H9 (cell line): ENCODE measurements at regions not wholly inside any gene's neighbourhood (a gene's known extent, or its start where the extent isn't known, plus 50 kb on each side); places are given as distances from the start of the nearest gene placed in this dataset.

Experiments
- DNase-seq: peaks from one replicate; pipeline ENCODE4 v3.0.0-alpha.2; 2017
- H2AFZ ChIP-seq: one replicate; pipeline ENCODE4 v1.6.1; 2013; ENCODE audit warnings: mild to moderate bottlenecking, low read length, control low read depth, moderate library complexity
- H2AK5ac ChIP-seq: 2 replicates; pipeline ENCODE4 v1.6.1; 2013; ENCODE audit warnings: low read length, control low read depth, mixed read lengths; ENCODE audit not compliant: insufficient read length
- H2BK120ac ChIP-seq: one replicate; pipeline ENCODE4 v1.6.1; 2013; ENCODE audit warnings: low read depth, mild to moderate bottlenecking, low read length, control low read depth, inconsistent platforms; ENCODE audit not compliant: poor library complexity, severe bottlenecking
- H2BK12ac ChIP-seq: 2 replicates; pipeline ENCODE4 v1.6.1; 2013; ENCODE audit warnings: low read length, control low read depth, mixed read lengths, low read depth; ENCODE audit not compliant: insufficient read length
- H2BK15ac ChIP-seq: 2 replicates; pipeline ENCODE4 v1.6.1; 2013; ENCODE audit warnings: low read depth, low read length, control low read depth
- H2BK20ac ChIP-seq: one replicate; pipeline ENCODE4 v1.6.1; 2013; ENCODE audit warnings: low read depth, mild to moderate bottlenecking, low read length, control low read depth, inconsistent platforms; ENCODE audit not compliant: poor library complexity, severe bottlenecking
- H2BK5ac ChIP-seq: 2 replicates; pipeline ENCODE4 v1.6.1; 2013; ENCODE audit warnings: low read length, control low read depth, mixed read lengths; ENCODE audit not compliant: insufficient read length
- H3K14ac ChIP-seq: 2 replicates; pipeline ENCODE4 v1.6.1; 2013; ENCODE audit warnings: low read length, control low read depth; ENCODE audit not compliant: insufficient read depth
- H3K18ac ChIP-seq: 2 replicates; pipeline ENCODE4 v1.6.1; 2013; ENCODE audit warnings: low read depth, mild to moderate bottlenecking, mixed read lengths, low read length, control low read depth; ENCODE audit not compliant: insufficient read length
- H3K23ac ChIP-seq: 2 replicates; pipeline ENCODE4 v1.6.1; 2013; ENCODE audit warnings: low read length, control low read depth, mixed read lengths, low read depth; ENCODE audit not compliant: insufficient read length
- H3K23me2 ChIP-seq: 2 replicates; pipeline ENCODE4 v1.6.1; 2013; ENCODE audit warnings: low read depth, mild to moderate bottlenecking, mixed read lengths, low read length, control low read depth; ENCODE audit not compliant: insufficient read length, poor library complexity, severe bottlenecking
- H3K27ac ChIP-seq: 2 replicates; pipeline ENCODE4 v1.5.1; 2013; ENCODE audit warnings: low read length, control low read depth, mixed read lengths, low read depth; ENCODE audit not compliant: insufficient read length
- H3K27me3 ChIP-seq: 2 replicates; pipeline ENCODE4 v1.6.1; 2013; ENCODE audit warnings: low read length, control low read depth, inconsistent platforms; ENCODE audit not compliant: insufficient read depth
- H3K4ac ChIP-seq: 2 replicates; pipeline ENCODE4 v1.6.1; 2013; ENCODE audit warnings: low read depth, mild to moderate bottlenecking, control low read depth, inconsistent platforms, low read length, moderate library complexity
- H3K4me1 ChIP-seq: 2 replicates; pipeline ENCODE4 v1.6.1; 2013; ENCODE audit warnings: low read length, control low read depth, inconsistent platforms; ENCODE audit not compliant: insufficient read depth
- H3K4me2 ChIP-seq: 2 replicates; pipeline ENCODE4 v1.6.1; 2013; ENCODE audit warnings: low read length, control low read depth, mixed read lengths; ENCODE audit not compliant: insufficient read length, insufficient read depth
- H3K56ac ChIP-seq: 2 replicates; pipeline ENCODE4 v1.6.1; 2013; ENCODE audit warnings: low read depth, mild to moderate bottlenecking, mixed read lengths, low read length, control low read depth; ENCODE audit not compliant: insufficient read length
- H3K79me1 ChIP-seq: 2 replicates; pipeline ENCODE4 v1.6.1; 2013; ENCODE audit warnings: low read depth, mild to moderate bottlenecking, moderate library complexity, low read length, control low read depth, inconsistent platforms; ENCODE audit not compliant: insufficient read depth, poor library complexity, severe bottlenecking
- H3K79me2 ChIP-seq: 2 replicates; pipeline ENCODE4 v1.6.1; 2013; ENCODE audit warnings: low read length, control low read depth, inconsistent platforms; ENCODE audit not compliant: insufficient read depth
- H3K9ac ChIP-seq: 2 replicates; pipeline ENCODE4 v1.6.1; 2013; ENCODE audit warnings: low read length, control low read depth, mixed read lengths; ENCODE audit not compliant: insufficient read length; ENCODE audit errors: extremely low read depth
- H3K9me3 ChIP-seq: one replicate; pipeline ENCODE4 v1.6.1; 2013; ENCODE audit warnings: low read depth, low read length, inconsistent platforms; ENCODE audit not compliant: control insufficient read depth
- H3T11ph ChIP-seq: one replicate; pipeline ENCODE4 v1.6.1; 2013; ENCODE audit warnings: mild to moderate bottlenecking, low read length, control low read depth, inconsistent platforms
- H4K20me1 ChIP-seq: one replicate; pipeline ENCODE4 v1.6.1; 2013; ENCODE audit not compliant: control insufficient read depth, insufficient read length, insufficient read depth
- H4K5ac ChIP-seq: 2 replicates; pipeline ENCODE4 v1.6.1; 2013; ENCODE audit warnings: low read depth, mild to moderate bottlenecking, mixed read lengths, low read length, control low read depth; ENCODE audit not compliant: insufficient read length
- H4K8ac ChIP-seq: replicated peaks from 2 replicates; pipeline ENCODE4 v1.6.1; 2013; ENCODE audit warnings: low read length, control low read depth, mixed read lengths, low read depth; ENCODE audit not compliant: insufficient read length
- H4K91ac ChIP-seq: 2 replicates; pipeline ENCODE4 v1.6.1; 2013; ENCODE audit warnings: low read depth, mild to moderate bottlenecking, moderate library complexity, mixed read lengths, low read length, control low read depth; ENCODE audit not compliant: insufficient read length
- H3K27ac Mint-ChIP-seq, 3 experiments: 2 replicates in 2 of 3; 3 replicates in 1 of 3; pipeline ENCODE4 v1.8.0; 2020 to 2021; ENCODE audit warnings: mixed read lengths in 3 of 3, mild to moderate bottlenecking in 1 of 3, moderate library complexity in 1 of 3
- H3K27me3 Mint-ChIP-seq: 2 replicates; pipeline ENCODE4 v1.8.0; 2021; ENCODE audit warnings: low read depth, mild to moderate bottlenecking, moderate library complexity, mixed read lengths
- H3K36me3 Mint-ChIP-seq, 3 experiments: 2 replicates in 2 of 3; 3 replicates in 1 of 3; pipeline ENCODE4 v1.8.0; 2020 to 2021; ENCODE audit warnings: low read depth in 3 of 3, mixed read lengths in 3 of 3; ENCODE audit not compliant: insufficient read depth in 1 of 3
- H3K4me1 Mint-ChIP-seq, 2 experiments: 2 replicates each; pipeline ENCODE4 v1.8.0; 2020; ENCODE audit warnings: mixed read lengths in 2 of 2
- H3K4me3 Mint-ChIP-seq, 2 experiments: 2 replicates in 1 of 2; 3 replicates in 1 of 2; pipeline ENCODE4 v1.8.0; 2020 to 2021; ENCODE audit warnings: mild to moderate bottlenecking in 2 of 2, mixed read lengths in 2 of 2, moderate library complexity in 1 of 2
- H3K9me3 Mint-ChIP-seq, 2 experiments: 2 replicates in 1 of 2; 3 replicates in 1 of 2; pipeline ENCODE4 v1.8.0; 2020; ENCODE audit warnings: mild to moderate bottlenecking in 2 of 2, mixed read lengths in 2 of 2, moderate library complexity in 1 of 2
- CTCF ChIP-seq: fragments of 200-600 bp; sonication (generic); conservative IDR thresholded peaks from 3 replicates; pipeline ENCODE4 v1.8.0; 2021; ENCODE audit warnings: antibody characterized with exemption, mild to moderate bottlenecking
- WGBS: extraction: QIAGEN DNeasy Blood & Tissue Kit; methylation state at CpG from one replicate; pipeline ENCODE4 v1.1.7; 2013; ENCODE audit warnings: missing lambda C conversion rate, low lambda C conversion rate, mixed read lengths; ENCODE audit not compliant: insufficient read length; ENCODE audit errors: extremely low coverage; 5-methylcytosine and 5-hydroxymethylcytosine counted together

DNA sequence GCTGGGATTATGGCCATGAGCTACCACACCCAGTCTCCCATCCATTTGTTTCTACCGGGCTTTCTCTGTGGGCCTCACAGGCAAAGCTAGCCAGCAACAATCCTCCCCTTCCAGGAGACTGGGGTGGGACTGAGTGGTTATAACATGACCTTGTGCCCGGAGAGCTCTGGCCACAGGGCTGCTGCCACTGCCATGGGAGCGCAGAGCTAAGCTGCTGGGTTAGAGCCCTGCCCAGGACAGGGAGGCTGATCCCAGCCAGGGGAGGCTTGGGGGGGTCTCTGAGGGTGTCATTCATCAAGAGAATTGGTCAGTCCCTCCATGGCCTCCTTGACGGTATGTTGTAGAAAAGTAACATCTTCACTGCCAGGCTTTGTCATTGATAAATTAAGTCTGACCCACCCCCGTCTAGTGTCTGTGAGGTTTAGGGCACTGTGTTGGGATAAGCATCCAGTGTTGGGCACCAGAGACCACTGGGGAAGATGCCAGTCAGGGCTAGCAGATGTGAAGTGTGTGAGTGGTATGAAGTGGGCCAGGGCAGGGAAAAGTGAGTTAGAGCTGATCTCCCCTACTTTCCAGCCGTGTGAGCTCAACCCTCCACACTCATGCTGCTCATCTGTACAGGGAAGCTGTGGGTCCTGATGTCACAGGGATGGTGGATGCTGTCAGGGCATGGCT is 368.4 kb upstream of the HS6ST1 start:
- H3K27ac Mint-ChIP-seq: no peak overlapping the region
- Histone ChIP-seq H3K79me2 (no peaks in the 10 kb centered on the region), H4K20me1 (no peaks in the 10 kb centered on the region), H3K18ac (no peak overlapping the region), H3K4me1 (no peaks in the 10 kb centered on the region), H3K56ac (no peak overlapping the region), H4K5ac (no peak overlapping the region), H3K79me1 (no peaks in the 10 kb centered on the region), H2BK20ac (no peak overlapping the region), H2BK12ac (no peak overlapping the region), H3K23ac (no peak overlapping the region), H2AK5ac (no peak overlapping the region), H4K8ac (no peak overlapping the region), H2AFZ (no peak overlapping the region), H3T11ph (no peak overlapping the region), H3K27ac (no peak overlapping the region), H2BK5ac (no peak overlapping the region), H4K91ac (no peak overlapping the region), H3K4me2 (no peak overlapping the region), H3K23me2 (no peaks in the 10 kb centered on the region), H3K14ac (no peak overlapping the region), H3K9ac (no peak overlapping the region), H3K27me3 (no peaks in the 10 kb centered on the region), H2BK120ac (no peak overlapping the region), H3K9me3 (no peaks in the 10 kb centered on the region), H3K4ac (no peak overlapping the region), H2BK15ac (no peak overlapping the region)
- no peak for DNase-seq
- peaks cover 0 to 5% (median 3%) of the 10 kb centered on the region in 3 experiments; a peak in 3 of 7 replicates for H3K36me3 Mint-ChIP-seq
- H3K9me3 Mint-ChIP-seq: peaks cover 3 to 15% of the 10 kb centered on the region in 2 experiments; a peak in 4 of 5 replicates
- H3K27me3 Mint-ChIP-seq: no peaks in the 10 kb centered on the region; the same call in 1 of the 2 replicates
- no CpG with 5 or more reads among the region's 6 CpGs for WGBS
- TF ChIP-seq CTCF: no peak
- H3K4me3 Mint-ChIP-seq: no peak overlapping the region
- H3K4me1 Mint-ChIP-seq: peaks cover 29 to 35% of the 10 kb centered on the region in 2 experiments
